ENCODE measurements at regions not wholly inside any gene's neighbourhood (a gene's known extent, or its start where the extent isn't known, plus 50 kb on each side); places are given as distances from the start of the nearest gene placed in this dataset.
"Not testable (repeated sequence)": the region's sequence is repeated elsewhere in the genome, so short reads cannot be mapped to it uniquely, and the experiment has no call there.

DNA sequence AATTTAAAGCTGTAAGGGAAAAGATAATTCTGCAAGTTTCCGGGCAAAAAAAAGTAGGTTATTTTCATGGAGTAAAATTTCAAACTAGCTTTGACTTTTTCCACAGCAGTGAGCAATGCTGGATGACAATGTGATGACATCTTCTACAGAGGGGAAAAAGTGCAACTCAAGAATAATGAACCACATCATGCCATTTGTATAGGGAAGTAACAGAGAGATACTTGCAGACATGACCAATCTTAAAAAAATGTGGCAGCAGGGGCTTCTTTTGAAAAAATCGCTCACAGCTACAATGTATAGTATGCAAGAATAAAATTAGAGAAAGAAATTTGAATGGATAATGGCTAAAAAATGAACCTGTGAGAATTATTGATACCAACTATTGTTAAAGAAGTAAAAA, 115.5 kb downstream of the DHRS2 start:
- DNase-seq (ENCODE audit: low spot score) = no peak

DNA sequence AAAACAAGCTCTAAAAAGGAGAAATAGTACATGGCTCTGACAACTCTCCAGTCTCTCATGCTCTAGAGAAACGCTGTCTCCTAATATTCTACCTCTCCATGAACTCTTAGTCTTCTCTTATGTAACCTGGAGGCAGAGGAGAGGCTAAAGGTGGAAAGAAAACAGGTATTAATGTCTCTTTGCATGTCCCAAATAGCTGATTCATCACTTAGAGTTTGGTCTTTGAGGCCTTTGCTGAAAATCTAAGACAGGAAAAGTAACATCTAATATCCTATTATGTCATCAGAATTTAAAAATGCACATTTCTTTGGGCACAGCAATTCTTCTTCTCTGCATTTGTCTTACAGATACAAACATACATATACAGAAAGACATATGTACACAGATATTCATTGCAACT, 127.2 kb downstream of the DHRS2 start:
- DNase-seq (ENCODE audit: low spot score) = no peak

DNA sequence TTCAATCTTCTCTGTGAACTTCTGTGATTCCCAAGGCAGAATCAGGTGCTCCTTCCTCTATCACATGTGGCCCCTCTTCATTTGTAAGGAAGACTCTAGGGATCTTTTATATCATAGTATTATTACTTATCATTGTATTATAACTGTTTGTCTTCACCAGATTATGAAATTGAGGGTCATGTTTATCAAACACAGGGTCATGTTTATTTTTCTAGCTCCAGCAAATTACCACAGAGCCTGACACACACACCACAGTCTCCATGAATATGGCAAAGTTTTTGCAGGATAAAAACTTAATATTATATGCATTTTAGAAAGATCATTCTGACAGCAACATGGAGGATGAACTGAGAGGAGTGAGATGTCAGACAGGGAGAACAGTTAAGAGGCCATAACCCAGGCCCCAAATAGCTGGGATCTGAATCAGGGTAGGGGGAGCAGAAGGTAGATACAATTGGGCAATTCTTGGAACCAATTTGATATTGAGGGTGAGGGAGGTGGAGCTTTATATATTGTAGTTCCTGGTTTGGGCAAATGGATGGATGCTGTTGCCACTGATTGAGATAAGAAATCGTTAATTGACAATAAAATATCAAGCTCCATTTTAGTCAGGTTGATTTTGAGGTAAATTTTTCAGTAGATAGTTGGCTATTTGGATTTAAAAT, 130.7 kb downstream of the DHRS2 start:
- DNase-seq (ENCODE audit: low spot score) = no peak

DNA sequence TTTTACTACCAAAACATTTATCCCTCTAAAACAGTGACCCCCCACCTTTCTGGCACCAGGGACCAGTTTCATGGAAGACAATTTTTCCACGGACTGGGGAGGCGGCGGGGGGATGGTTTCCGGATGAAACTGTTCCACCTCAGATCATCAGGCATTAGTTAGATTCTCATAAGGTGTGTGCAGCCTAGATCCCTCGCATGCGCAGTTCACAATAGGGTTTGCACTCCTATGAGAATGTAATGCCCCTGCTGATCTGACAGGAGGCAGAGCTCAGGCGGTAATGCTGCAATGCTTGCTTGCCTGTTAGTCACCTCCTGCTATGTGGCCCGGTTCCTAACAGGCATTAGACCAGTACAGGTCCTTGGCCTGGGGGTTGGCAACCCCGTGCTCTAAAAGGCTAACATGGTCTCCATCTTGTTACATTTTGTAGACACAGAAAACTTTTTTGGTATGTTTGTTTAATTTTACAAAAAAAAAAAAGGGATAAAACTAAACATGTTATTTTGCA, 133.1 kb downstream of the DHRS2 start:
- not testable (repeated sequence) for DNase-seq (ENCODE audit: low spot score)

DNA sequence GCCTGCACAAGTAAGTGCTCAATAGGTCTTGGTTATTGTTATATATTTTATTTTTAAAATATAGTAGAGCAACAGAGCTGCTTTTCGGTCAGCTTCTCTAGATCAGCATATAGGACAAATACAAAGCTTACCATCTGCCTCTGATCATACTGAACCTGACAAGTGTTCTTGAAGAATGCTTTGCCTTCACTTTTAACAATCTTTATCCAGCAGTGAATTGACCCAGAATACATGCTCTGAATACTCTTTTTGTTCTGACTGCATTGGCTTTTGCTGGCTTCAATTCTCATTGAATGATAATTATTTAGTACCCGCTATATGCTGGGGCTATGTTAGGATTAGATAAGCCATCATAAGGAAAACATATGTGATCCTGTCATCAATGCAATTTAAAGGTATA, 137.8 kb downstream of the DHRS2 start:
- DNase-seq (ENCODE audit: low spot score) = no peak

DNA sequence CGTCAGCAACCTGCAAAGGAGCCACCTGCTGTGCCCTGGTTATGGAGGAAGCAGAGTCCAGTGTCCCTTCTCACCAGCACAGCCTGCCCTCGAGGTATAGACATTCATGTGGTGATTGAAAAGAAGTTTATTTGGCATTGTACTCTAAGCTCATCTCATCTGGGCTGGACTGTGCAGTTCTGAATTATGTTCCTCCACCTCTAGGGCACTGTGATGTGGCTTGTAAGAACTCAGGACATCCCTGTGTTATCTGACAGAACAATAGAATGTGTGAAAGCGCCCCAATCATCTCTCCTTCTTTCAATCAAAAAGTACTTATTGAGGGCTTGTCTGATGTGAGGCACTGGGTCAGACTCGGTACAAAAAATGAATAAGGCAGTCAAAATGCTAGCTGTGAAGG, 140.1 kb downstream of the DHRS2 start:
- no peak for DNase-seq (ENCODE audit: low spot score)

DNA sequence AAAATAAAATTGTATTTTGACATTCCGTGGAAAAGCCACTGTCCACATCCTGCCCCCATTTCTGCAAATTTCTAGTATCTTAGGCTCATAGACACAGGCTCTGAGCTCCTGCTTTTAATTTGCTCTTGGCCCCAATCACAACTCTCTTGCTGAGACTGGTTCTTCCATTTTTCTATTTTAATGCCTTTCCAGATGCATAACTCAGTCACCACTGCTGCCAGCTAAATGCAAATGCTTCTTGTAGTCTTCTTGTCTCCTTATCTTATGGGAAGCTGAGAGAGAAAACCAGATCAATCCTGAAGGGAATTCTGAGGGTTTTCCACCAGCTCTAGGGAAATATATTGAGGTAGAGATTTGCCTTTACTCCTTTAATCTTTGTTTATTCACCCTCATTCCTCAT, 149.0 kb downstream of the DHRS2 start:
- DNase-seq (ENCODE audit: low spot score) = no peak

DNA sequence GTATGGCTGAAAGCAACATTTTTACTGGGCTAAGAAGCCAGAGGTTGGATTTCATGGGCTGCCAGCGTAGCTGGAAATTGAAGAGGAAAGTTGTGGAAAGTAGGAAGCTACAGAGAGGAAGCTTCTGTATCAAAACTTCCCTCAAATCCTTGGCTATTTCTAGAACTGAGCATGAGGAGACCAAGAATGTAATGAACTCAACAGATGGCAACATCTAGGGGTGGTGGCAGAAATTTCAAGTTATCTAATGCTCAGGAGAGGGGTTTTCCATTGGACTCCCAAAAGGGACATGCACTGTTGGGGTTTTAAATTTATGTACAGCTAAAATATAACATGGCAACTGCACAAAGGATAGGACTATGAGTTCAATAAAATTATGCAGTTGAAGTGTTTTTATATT, 151.3 kb downstream of the DHRS2 start:
- DNase-seq (ENCODE audit: low spot score) = no peak

DNA sequence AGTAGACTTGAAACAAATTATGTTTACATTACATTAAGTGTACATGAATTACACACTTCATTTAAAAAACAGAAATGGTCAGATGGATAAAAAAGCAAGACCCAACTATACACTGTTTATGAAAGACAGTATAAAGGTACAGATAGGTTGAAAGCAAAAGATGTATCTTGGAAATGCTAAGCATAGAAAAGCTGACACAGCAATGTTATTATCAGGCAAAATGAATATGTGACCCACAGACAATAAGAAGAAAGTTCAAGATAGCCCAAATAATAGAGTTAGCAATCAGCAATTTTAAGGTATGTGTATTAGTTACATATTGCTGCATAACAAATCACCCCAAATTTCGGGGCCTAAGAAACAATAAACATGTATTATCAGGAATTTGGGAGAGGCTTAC, 153.5 kb downstream of the DHRS2 start:
- no peak for DNase-seq (ENCODE audit: low spot score)

DNA sequence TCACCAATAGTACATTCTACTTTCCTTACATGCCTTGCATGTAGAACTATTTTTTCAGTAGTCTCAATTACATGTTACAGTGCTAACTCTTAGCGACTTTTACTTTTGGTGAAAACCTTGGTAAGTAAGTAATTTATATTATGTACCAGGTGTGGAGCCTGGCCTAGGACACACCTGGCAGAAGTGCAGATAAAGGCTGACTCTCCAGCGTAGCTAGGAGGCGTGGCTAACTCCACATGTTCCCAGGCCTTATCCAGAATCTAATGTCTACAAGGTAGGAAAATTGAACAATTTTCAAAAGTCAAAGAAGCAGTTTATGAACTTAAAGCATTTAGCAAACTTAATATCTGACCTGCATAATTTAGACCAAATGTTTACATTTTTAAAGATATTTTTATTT, 157.4 kb downstream of the DHRS2 start:
- no peak for DNase-seq (ENCODE audit: low spot score)

DNA sequence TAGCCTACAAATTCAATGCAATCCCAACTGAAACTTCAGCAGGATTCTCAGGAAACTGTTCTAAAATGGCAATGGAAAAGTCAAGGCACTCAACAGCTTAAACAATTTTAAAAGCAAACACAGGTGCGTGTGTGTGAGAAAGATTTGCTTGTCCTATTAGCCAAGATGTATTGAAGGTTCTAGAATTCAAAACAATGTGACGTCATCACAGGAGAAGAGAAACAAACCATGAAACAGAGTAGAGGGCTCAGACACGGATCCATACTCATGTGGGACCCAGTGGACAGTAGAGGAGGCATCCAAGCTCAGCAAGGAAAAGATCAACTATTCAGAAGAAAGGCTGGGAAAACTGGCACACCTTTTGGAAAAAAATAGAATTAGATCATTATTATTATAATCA, 152.8 kb upstream of the DHRS4 start:
- no peak for DNase-seq (ENCODE audit: low spot score)

DNA sequence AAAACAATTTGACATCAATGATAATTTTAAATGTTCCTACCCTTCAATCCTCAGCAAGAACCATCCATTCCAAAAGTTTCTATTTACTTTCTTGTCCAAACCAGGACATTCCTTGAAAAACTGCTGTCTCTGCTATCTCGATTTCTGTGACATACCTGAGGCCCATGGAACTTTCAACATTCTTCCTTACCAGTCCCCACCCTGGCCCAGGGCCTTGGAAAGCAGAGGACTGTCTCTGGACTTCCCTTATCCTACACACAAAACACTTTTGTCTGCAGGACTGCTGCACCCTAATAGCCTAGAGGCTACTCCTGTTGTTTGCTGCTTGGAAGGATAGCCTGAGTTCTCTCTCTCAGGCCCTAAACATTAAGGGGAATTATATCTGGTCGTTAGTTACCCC, 151.8 kb upstream of the DHRS4 start:
- no peak for DNase-seq (ENCODE audit: low spot score)

DNA sequence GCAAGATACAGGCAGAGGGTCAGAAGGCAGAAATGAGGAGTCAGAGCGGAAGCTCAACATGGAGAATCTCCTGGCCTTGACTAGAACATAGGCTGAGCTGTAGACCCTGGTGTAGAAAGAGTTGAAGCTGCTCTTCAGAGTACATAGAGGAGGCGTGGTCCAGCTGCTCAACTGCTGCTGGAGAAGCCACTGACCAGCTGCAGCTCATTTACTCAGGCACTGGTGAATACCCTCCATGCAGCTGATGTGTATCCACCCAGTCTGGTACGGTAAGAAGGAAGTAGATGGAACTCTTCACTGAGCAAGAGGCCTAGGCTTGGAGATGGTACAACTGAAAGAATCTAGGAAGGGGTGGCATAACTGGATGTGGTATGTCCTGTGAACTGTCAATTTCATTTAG, 148.8 kb upstream of the DHRS4 start:
- no peak for DNase-seq (ENCODE audit: low spot score)

DNA sequence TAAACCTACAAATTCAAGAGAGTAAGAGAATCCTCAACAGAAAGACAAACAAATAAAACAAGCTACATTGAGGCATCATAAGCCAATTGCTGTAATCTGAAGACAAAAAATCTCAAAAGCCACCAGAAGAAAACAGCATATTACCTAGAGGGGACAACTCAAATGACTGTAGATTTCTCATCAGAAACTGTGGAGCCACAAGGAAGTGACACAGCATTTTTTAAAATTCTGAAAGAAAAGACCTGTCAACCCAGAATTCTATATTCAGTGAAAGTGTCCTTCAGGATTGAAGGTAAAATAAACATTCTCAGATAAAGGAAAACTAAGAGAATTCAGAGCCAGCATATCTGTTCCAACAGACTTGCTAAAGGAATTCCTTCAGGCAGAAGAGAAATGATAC, 147.8 kb upstream of the DHRS4 start:
- no peak for DNase-seq (ENCODE audit: low spot score)

DNA sequence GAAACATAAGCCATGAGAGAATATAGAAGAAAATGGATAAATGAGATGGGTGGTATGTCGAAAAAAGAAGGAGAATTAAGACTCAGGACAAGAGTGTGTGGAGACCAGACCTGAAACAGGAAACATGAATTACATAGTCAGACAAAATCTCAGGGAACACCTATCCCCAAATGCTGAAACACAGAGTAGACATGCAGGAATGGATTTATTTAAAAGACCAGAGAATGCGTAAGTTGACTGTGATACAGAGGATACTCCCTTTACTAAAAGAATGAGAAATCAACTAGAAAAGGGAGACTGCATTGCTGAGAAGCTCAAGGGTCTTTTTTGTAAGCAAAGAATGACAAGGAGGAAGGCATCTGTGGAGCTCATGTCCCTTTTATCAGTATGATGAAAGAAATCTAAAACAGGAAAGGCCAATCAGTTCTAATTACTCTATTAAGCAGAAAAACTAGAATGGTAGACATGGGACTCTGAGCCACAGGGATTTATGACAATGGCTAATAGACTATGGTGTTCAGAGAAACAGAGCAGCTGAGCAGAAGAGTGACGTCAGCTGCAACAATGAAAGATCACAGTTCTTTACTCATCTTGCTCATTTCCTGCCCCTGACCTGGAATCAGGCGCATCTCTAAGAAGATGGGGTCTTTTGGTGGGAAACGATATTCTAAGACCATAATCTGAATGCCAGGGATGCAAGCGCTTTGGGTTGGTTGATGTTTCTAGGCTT, 138.9 kb upstream of the DHRS4 start:
- peak; percentile 16 for DNase-seq (ENCODE audit: low spot score)

DNA sequence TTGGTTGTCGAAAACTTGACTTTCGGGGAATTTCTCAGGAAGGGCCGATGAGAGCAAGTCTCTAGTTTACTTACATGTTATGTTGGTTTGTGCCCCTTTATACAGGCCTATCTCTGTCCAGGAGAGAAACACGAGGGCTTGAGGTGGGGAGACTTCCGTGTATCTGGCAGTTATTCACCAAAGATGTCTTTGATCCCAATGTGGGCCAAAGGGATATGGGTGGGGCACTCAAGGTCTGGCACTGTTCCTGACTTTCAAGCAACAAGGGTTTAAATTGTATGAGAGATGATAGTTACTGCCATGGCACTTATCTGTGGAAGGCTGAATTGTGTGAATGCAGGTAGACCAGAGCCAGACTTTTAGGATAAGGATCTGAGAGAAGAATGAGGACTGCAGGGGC, 137.2 kb upstream of the DHRS4 start:
- DNase-seq (ENCODE audit: low spot score) = no peak

DNA sequence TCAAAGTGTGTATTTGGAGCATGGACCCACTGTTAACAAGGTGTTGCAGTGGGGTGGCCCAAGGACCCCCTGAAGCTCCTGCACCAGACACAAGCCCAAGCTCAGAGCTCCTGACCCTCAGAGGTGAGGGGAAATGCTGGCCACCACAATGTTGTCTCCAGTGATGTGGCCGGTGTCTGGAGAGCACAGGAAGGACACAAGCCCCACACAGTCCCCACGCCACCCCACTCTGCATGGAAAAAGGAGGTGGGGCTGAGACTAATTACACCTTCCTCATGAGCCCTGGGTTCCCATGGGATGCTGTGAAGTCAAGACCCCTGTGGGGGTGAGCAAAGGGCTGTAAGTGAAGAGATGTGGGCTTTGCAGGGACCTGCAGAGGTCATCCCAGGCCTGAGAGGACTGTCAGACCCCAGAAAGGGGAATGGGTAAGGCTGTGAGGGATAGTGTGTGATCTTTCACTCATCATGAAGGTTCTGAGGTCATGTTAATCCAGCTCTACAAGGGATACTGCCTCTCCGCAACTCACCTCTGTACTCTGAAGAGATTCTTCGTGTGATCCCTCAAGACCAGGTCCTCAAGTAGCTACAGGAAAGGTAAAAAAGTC, 136.3 kb upstream of the DHRS4 start:
- DNase-seq (ENCODE audit: low spot score) = no peak

DNA sequence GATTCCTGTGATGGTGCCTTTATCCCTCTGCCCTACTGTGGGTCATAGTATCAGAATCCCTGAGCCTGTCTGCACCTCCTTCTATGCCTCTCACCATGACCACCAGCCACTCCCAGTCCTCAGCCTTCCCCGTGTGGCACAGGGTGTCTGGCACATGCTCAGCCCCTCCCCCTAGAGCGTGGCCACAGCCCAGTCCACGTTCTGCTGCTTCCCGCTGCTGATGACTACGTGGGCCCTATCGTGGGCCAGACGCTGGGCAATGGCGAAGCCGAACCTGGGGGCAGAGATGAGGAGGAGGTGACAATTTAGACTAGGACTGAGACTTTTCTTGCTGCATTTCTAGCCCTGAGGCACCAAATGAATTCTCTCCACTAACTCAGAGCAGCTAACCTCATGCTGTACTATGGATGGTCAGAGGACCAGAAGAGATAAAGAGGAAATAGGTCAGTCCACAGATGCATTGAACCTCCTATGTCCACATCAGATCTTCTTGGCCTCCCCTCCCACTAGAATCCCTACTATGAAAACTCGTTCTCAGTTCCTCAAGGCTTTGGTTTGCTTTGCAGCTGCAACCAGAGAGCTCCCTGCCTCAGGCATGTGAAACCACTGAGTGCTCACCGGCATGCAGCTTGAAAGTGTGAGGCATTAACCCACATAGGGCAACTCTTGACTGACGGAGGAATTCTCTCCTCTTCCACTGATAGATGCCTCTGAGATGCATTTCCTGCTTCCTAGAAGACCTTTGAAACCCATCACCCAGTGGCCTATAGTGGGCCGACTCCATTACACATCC, 126.3 kb upstream of the DHRS4 start:
- DNase-seq (ENCODE audit: low spot score) = peak; percentile 21

DNA sequence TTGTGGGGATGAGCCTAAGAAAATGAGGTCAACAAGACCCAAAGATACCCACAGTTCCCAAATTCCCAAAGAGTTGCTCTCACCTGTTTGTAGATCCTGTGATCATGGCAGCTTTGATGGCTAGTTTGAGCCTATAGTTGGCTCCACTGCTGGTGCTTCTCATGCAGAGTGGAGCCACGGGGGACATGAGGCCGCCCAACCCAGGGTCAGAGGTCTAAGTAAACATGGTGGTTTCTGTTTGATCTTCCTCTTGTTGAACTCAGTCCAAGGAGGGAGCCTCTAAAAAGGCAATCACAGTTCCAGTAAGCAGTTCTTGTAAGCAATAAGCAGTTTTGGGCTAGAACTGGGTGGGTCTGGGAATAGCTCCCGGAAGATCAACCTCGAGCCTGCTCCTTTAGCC, 125.6 kb upstream of the DHRS4 start:
- DNase-seq (ENCODE audit: low spot score) = no peak

DNA sequence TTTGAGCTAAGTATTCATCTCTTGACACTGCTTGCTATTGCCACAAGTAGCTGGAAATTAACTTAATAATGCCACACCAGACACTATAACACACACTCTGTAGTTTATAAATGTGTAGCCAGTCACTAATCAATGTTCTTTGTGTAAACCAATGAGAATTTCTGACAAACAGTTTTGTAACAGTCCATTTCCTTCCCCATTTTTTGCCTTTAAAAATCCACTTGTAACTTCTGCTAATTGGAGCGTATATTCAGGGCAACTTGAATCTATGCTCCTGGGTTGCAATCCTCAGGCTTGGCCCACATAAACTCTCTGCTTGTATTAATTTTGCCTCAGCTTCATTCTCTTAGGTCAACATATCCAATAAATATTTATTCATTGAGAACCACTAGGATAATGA, 125.0 kb upstream of the DHRS4 start:
- DNase-seq (ENCODE audit: low spot score) = peak; percentile 19

DNA sequence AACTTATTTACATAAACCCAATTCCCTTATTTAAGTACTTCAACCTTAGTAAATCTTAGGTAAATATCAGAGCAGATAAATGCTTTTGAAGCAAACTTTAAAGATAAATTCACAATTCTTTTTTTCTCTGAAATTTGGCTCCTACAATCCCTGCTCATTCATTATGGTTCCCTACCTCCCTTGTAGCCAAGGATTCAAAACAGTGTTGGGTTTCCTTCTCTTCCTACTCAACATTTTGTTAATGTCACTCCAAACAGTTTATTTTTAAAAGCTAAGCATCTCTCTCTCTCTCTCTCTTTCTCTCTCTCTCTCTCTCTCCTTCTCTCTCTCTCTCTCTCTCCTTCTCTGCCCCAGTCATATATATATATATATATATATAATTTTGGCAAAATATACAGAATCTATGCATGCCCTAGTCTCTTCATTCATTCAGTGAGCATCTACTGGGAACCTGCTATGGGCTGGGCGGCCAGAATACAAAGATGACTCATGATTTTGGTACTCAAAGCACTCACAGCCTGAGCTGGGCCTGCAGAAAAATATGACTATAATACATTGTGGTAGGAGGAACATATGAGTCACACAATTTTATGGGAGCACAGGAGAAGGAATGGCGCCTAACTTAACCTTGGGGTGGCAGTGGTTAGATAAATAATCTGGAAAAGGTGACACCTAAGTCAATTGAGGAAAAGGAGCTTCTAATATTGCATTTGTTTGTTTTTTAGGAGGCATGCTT, 123.7 kb upstream of the DHRS4 start:
- DNase-seq (ENCODE audit: low spot score) = no peak

DNA sequence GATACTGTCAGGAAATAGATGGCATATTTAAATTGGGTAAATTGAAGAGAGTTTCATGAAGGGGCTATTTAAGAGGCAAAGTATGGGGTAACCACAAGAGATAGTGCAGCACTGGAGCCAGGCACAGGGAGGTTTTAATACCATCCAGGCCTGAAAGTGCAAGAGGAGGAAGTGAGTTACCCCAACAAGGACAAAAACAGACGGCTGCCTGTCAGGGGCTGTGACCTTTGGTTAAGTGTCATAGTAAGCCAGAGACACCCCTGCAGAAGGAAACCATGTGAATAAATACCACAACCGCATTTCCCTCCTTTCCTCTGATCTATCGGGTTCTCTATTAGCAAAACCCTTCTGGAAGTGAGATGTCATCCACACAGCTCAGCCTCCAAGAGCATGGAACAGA, 122.0 kb upstream of the DHRS4 start:
- DNase-seq (ENCODE audit: low spot score) = peak; percentile 32

Measured in globus pallidus (tissue), 1 donor.